Gastrocnemius medialis (tissue), 4 donors: ENCODE measurements at regions not wholly inside any gene's neighbourhood (a gene's known extent, or its start where the extent isn't known, plus 50 kb on each side); places are given as distances from the start of the nearest gene placed in this dataset.

Source experiments
- POLR2A ChIP-seq, 2 donors: fragments of 450-650 bp; IDR thresholded peaks; one replicate each; pipeline ENCODE4 v1.6.1; 2017; ENCODE audit warnings: antibody characterized with exemption in 2 of 2, mild to moderate bottlenecking in 2 of 2, moderate library complexity in 2 of 2
- TF ChIP-seq, protein P1 (sequence below), 5 experiments: fragments of 450-650 bp in 3 of 5; fragments of 200-600 bp in 2 of 5; sonication (generic) in 2 of 5; IDR thresholded peaks in 4 of 5; conservative IDR thresholded peaks in 1 of 5; 1 replicate in 4 of 5; 2 replicates in 1 of 5; pipeline ENCODE4 v1.5.1; 2016 to 2019; ENCODE audit warnings: antibody characterized with exemption in 5 of 5, mild to moderate bottlenecking in 3 of 5, moderate library complexity in 3 of 5

DNA sequence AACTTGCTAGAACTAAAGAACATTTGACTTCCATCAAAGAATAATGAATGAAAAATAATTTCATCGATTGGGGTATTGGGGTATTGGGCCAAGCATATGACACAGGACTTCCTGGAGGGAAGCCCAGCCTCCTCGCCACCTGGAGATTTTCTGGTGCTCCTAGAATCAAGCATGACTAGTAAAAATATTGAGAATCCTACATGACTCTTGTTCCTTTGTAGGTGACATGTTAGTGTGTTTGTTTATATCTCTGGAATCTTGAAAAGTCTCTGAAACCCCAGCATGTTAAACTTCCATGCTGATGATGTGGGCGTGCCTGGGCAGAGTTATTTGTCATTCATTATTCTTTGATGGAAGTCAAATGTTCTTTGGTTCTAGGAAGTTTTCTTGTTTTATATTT, 90.1 kb upstream of the EPHB3 start:
- TF ChIP-seq, protein P1, sequence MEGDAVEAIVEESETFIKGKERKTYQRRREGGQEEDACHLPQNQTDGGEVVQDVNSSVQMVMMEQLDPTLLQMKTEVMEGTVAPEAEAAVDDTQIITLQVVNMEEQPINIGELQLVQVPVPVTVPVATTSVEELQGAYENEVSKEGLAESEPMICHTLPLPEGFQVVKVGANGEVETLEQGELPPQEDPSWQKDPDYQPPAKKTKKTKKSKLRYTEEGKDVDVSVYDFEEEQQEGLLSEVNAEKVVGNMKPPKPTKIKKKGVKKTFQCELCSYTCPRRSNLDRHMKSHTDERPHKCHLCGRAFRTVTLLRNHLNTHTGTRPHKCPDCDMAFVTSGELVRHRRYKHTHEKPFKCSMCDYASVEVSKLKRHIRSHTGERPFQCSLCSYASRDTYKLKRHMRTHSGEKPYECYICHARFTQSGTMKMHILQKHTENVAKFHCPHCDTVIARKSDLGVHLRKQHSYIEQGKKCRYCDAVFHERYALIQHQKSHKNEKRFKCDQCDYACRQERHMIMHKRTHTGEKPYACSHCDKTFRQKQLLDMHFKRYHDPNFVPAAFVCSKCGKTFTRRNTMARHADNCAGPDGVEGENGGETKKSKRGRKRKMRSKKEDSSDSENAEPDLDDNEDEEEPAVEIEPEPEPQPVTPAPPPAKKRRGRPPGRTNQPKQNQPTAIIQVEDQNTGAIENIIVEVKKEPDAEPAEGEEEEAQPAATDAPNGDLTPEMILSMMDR (IDR thresholded peaks at IDR 0.05 in 4 of 5, conservative IDR thresholded peaks at IDR 0.05 in 1 of 5): no peak
- TF ChIP-seq POLR2A (IDR thresholded peaks at IDR 0.05): no peak
